GM12864 (cell line): ENCODE measurements at regions not wholly inside any gene's neighbourhood (a gene's known extent, or its start where the extent isn't known, plus 50 kb on each side); places are given as distances from the start of the nearest gene placed in this dataset.

Source experiments
- DNase-seq: peaks from one replicate; pipeline ENCODE4 v3.0.0-alpha.2; 2011; ENCODE audit warnings: low read depth
- H3K4me3 ChIP-seq: 2 replicates; pipeline ENCODE4 v1.5.1; 2011; ENCODE audit warnings: mild to moderate bottlenecking, low read depth, low read length, control low read depth
- TF ChIP-seq, protein P1 (sequence below): IDR thresholded peaks from 2 replicates; pipeline ENCODE4 v1.5.1; 2011; ENCODE audit warnings: low read depth, mild to moderate bottlenecking, moderate library complexity, low read length, control low read depth, inconsistent platforms; ENCODE audit errors: missing control alignments

GRCh38 chr5:74400067-74400466 lies 240.5 kb downstream of the ENC1 start:
- DNase-seq = no peak
- TF ChIP-seq, protein P1, sequence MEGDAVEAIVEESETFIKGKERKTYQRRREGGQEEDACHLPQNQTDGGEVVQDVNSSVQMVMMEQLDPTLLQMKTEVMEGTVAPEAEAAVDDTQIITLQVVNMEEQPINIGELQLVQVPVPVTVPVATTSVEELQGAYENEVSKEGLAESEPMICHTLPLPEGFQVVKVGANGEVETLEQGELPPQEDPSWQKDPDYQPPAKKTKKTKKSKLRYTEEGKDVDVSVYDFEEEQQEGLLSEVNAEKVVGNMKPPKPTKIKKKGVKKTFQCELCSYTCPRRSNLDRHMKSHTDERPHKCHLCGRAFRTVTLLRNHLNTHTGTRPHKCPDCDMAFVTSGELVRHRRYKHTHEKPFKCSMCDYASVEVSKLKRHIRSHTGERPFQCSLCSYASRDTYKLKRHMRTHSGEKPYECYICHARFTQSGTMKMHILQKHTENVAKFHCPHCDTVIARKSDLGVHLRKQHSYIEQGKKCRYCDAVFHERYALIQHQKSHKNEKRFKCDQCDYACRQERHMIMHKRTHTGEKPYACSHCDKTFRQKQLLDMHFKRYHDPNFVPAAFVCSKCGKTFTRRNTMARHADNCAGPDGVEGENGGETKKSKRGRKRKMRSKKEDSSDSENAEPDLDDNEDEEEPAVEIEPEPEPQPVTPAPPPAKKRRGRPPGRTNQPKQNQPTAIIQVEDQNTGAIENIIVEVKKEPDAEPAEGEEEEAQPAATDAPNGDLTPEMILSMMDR = no peak
- no peak overlapping the region for H3K4me3 ChIP-seq

GRCh38 chr5:74396913-74397622 lies 243.5 kb downstream of the ENC1 start:
- TF ChIP-seq, protein P1 = no peak
- H3K4me3 ChIP-seq = no peak overlapping the region
- no peak for DNase-seq

GRCh38 chr5:74394916-74395880 lies 245.3 kb downstream of the ENC1 start:
- DNase-seq = no peak
- H3K4me3 ChIP-seq = no peak overlapping the region
- TF ChIP-seq, protein P1 = peak; percentile 35

- TF ChIP-seq, protein P1 = peak; percentile 24
- no peak for DNase-seq
- H3K4me3 ChIP-seq = no peak overlapping the region
Measured at GRCh38 chr5:74394528-74394915, 246.0 kb downstream of the ENC1 start.

DNA sequence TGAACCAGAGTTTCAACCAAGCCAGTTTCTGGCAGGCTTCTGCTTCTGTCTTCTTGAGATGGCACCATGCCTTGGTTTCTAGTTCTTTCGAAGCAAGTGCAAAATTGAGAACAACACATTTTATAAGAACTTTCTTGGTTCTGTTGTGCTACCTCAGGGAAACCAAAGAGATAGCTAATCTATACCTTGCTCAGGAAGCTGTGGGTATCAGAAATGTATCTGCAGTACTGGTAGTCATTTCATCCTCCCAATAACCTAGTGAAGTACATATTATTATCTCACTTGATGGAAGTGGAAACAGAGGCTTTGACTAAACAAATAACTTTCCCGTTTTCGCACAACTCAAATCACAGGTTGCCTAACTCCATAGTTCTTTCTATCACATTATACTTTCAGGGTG lies 246.6 kb downstream of the ENC1 start:
- no peak for DNase-seq
- TF ChIP-seq, protein P1 = no peak
- no peak overlapping the region for H3K4me3 ChIP-seq

GRCh38 chr5:74392711-74393351 lies 247.7 kb downstream of the ENC1 start:
- TF ChIP-seq, protein P1 = no peak
- H3K4me3 ChIP-seq = no peak overlapping the region
- no peak for DNase-seq
